ENCODE measurements at regions not wholly inside any gene's neighbourhood (a gene's known extent, or its start where the extent isn't known, plus 50 kb on each side); places are given as distances from the start of the nearest gene placed in this dataset.

- DNase-seq = no peak
Measured at GRCh38 chr7:340979-341694, 51.2 kb downstream of the FOXL3 start.

- DNase-seq = no peak
Measured at GRCh38 chr7:341841-342638, 52.1 kb downstream of the FOXL3 start.

- DNase-seq = no peak
Measured at GRCh38 chr7:342681-343216, 52.8 kb downstream of the FOXL3 start.

GRCh38 chr7:343227-343822 lies 53.4 kb downstream of the FOXL3 start:
- DNase-seq = no peak

GRCh38 chr7:343864-344607 lies 54.1 kb downstream of the FOXL3 start:
- no peak for DNase-seq

- DNase-seq = no peak
Measured at GRCh38 chr7:344608-344994, 54.6 kb downstream of the FOXL3 start.

- DNase-seq = no peak
Measured at GRCh38 chr7:346116-346898, 56.3 kb downstream of the FOXL3 start.

GRCh38 chr7:347001-347590 lies 57.1 kb downstream of the FOXL3 start:
- DNase-seq = no peak

- no peak for DNase-seq
Measured at GRCh38 chr7:347644-348479, 57.9 kb downstream of the FOXL3 start.

- no peak for DNase-seq
Measured at GRCh38 chr7:348480-348844, 58.5 kb downstream of the FOXL3 start.

- no peak for DNase-seq
Measured at GRCh38 chr7:348962-349743, 59.2 kb downstream of the FOXL3 start.

GRCh38 chr7:351256-351655 lies 61.3 kb downstream of the FOXL3 start:
- DNase-seq = peak; percentile 74

GRCh38 chr7:351681-352480 lies 61.9 kb downstream of the FOXL3 start:
- DNase-seq = peak; percentile 60

GRCh38 chr7:353746-354325 lies 63.9 kb downstream of the FOXL3 start:
- DNase-seq = no peak

- no peak for DNase-seq
Measured at GRCh38 chr7:354597-355470, 64.9 kb downstream of the FOXL3 start.

- no peak for DNase-seq
Measured at GRCh38 chr7:355568-355967, 65.6 kb downstream of the FOXL3 start.

GRCh38 chr7:356087-356486 lies 66.1 kb downstream of the FOXL3 start:
- no peak for DNase-seq

Data from activated CD4-positive, alpha-beta T cell treated with anti-CD3 and anti-CD28 coated beads for 48 hours (primary cell).